ENCODE measurements at regions not wholly inside any gene's neighbourhood (a gene's known extent, or its start where the extent isn't known, plus 50 kb on each side); places are given as distances from the start of the nearest gene placed in this dataset.

- no peak for DNase-seq (ENCODE audit: low spot score)
These were observed 240.9 kb upstream of the GULP1 start for GRCh38 chr2:188050726-188051125.

GRCh38 chr2:188051706-188052105 is 240.0 kb upstream of the GULP1 start:
- DNase-seq (ENCODE audit: low spot score) = no peak

- DNase-seq (ENCODE audit: low spot score) = no peak
These were observed 226.3 kb upstream of the GULP1 start for GRCh38 chr2:188065386-188065785.

GRCh38 chr2:188068093-188068492 is 223.6 kb upstream of the GULP1 start:
- peak; percentile 7 for DNase-seq (ENCODE audit: low spot score)

- no peak for DNase-seq (ENCODE audit: low spot score)
These were observed 215.3 kb upstream of the GULP1 start for GRCh38 chr2:188076149-188077056.

GRCh38 chr2:188077757-188078156 is 213.9 kb upstream of the GULP1 start:
- DNase-seq (ENCODE audit: low spot score) = no peak

GRCh38 chr2:188078534-188078933 is 213.1 kb upstream of the GULP1 start:
- no peak for DNase-seq (ENCODE audit: low spot score)

- DNase-seq (ENCODE audit: low spot score) = no peak
These were observed 212.5 kb upstream of the GULP1 start for GRCh38 chr2:188079196-188079595.

- no peak for DNase-seq (ENCODE audit: low spot score)
These were observed 206.3 kb upstream of the GULP1 start for GRCh38 chr2:188085421-188085820.

- peak; percentile 44 for DNase-seq (ENCODE audit: low spot score)
These were observed 201.8 kb upstream of the GULP1 start for GRCh38 chr2:188089901-188090300.

- DNase-seq (ENCODE audit: low spot score) = peak; percentile 79
These were observed 200.5 kb upstream of the GULP1 start for GRCh38 chr2:188091220-188091619.

GRCh38 chr2:188092734-188093133 is 198.9 kb upstream of the GULP1 start:
- DNase-seq (ENCODE audit: low spot score) = peak; percentile 13

GRCh38 chr2:188096910-188097309 is 194.8 kb upstream of the GULP1 start:
- peak; percentile 15 for DNase-seq (ENCODE audit: low spot score)

GRCh38 chr2:188102881-188103280 is 188.8 kb upstream of the GULP1 start:
- DNase-seq (ENCODE audit: low spot score) = no peak

GRCh38 chr2:188114014-188114413 is 177.7 kb upstream of the GULP1 start:
- peak; percentile 7 for DNase-seq (ENCODE audit: low spot score)

- no peak for DNase-seq (ENCODE audit: low spot score)
These were observed 174.0 kb upstream of the GULP1 start for GRCh38 chr2:188117706-188118105.

GRCh38 chr2:188118431-188118830 is 173.2 kb upstream of the GULP1 start:
- DNase-seq (ENCODE audit: low spot score) = no peak

- DNase-seq (ENCODE audit: low spot score) = no peak
These were observed 172.4 kb upstream of the GULP1 start for GRCh38 chr2:188119112-188119838.

- no peak for DNase-seq (ENCODE audit: low spot score)
These were observed 168.7 kb upstream of the GULP1 start for GRCh38 chr2:188122985-188123384.

GRCh38 chr2:188129677-188130076 is 162.0 kb upstream of the GULP1 start:
- no peak for DNase-seq (ENCODE audit: low spot score)

GRCh38 chr2:188130317-188130716 is 161.4 kb upstream of the GULP1 start:
- DNase-seq (ENCODE audit: low spot score) = no peak

- DNase-seq (ENCODE audit: low spot score) = no peak
These were observed 160.4 kb upstream of the GULP1 start for GRCh38 chr2:188131281-188131680.

GRCh38 chr2:188132385-188132784 is 159.3 kb upstream of the GULP1 start:
- DNase-seq (ENCODE audit: low spot score) = no peak

All from kidney capillary endothelial cell (primary cell).